ENCODE measurements at regions not wholly inside any gene's neighbourhood (a gene's known extent, or its start where the extent isn't known, plus 50 kb on each side); places are given as distances from the start of the nearest gene placed in this dataset.

DNA sequence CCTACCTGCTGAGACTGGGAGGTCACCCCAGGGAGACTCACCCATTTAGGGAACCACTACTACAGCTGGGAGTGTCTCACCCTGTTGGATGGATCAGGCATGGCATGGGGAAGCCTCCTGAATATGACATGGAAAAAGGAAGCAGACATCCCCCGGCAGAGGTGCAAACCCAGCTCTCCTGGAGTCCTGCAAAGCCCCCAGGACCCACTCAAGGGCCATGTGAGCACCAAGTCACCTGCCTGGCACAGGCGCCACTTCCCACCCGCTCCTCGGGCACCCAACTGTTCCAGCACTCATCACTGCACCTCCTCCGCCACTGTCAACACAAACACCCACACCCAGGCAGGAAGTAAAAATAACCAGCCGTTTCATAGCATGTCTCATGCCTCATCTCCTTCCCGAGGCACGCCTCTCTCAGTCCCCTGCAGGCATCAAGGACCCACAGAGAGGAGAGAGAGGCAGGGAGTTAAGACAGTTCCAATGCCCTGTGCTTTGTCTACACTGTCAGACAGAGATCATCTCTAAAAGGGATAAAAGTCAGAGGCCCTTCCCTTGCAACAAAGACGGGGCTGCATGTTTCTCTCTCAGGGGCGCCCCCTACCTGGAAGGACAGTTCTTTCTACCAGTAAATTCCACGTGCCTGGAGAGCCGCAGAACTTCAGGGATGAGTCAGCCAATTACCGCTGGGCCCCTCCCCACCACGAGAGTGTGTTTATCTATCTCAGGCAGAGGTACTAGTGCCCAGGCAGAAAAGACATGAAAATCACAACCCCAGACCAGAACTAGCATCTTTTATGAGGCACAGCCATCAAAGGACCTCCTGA, 150.1 kb upstream of the SOD1 start:
- H3K27ac ChIP-seq: no peak overlapping the region
- no peaks in the 10 kb centered on the region for H3K36me3 ChIP-seq
- TF ChIP-seq, protein P1, sequence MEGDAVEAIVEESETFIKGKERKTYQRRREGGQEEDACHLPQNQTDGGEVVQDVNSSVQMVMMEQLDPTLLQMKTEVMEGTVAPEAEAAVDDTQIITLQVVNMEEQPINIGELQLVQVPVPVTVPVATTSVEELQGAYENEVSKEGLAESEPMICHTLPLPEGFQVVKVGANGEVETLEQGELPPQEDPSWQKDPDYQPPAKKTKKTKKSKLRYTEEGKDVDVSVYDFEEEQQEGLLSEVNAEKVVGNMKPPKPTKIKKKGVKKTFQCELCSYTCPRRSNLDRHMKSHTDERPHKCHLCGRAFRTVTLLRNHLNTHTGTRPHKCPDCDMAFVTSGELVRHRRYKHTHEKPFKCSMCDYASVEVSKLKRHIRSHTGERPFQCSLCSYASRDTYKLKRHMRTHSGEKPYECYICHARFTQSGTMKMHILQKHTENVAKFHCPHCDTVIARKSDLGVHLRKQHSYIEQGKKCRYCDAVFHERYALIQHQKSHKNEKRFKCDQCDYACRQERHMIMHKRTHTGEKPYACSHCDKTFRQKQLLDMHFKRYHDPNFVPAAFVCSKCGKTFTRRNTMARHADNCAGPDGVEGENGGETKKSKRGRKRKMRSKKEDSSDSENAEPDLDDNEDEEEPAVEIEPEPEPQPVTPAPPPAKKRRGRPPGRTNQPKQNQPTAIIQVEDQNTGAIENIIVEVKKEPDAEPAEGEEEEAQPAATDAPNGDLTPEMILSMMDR (IDR thresholded peaks at IDR 0.05): no peak
- no peak overlapping the region for H3K4me3 ChIP-seq (ENCODE audit: low read depth in 1 of 2, low read length in 1 of 2)
- no peaks in the 10 kb centered on the region for H3K27me3 ChIP-seq
- H3K9me3 ChIP-seq: no peaks in the 10 kb centered on the region
- no peaks in the 10 kb centered on the region for H3K4me1 ChIP-seq (ENCODE audit: control insufficient read depth in 1 of 2, insufficient read depth in 1 of 2, low read depth in 1 of 2, low read length in 1 of 2)

DNA sequence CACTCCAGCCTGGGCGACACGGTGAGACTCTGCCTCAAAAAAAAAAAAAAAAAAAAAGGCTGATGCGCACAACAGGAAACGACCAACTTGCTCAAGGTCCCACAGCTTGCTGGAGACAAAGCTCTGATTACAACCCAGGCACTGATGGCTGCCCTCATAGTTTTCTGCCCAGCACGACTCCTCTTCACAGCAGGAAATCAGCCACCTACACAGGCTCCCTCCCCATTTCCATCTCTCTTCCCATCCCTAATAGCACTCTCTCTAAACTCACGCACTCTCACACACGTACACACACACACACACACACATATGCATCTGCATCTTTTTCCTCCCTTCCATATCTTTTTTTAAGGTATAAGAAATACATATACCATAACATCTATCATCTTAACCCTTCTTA, 153.5 kb upstream of the SOD1 start:
- H3K36me3 ChIP-seq: no peaks in the 10 kb centered on the region
- H3K27ac ChIP-seq: no peak overlapping the region
- H3K4me1 ChIP-seq (ENCODE audit: control insufficient read depth in 1 of 2, insufficient read depth in 1 of 2, low read depth in 1 of 2, low read length in 1 of 2): no peaks in the 10 kb centered on the region
- TF ChIP-seq, protein P1 (IDR thresholded peaks at IDR 0.05): no peak
- no peak overlapping the region for H3K4me3 ChIP-seq (ENCODE audit: low read depth in 1 of 2, low read length in 1 of 2)
- H3K27me3 ChIP-seq: no peaks in the 10 kb centered on the region
- no peaks in the 10 kb centered on the region for H3K9me3 ChIP-seq

DNA sequence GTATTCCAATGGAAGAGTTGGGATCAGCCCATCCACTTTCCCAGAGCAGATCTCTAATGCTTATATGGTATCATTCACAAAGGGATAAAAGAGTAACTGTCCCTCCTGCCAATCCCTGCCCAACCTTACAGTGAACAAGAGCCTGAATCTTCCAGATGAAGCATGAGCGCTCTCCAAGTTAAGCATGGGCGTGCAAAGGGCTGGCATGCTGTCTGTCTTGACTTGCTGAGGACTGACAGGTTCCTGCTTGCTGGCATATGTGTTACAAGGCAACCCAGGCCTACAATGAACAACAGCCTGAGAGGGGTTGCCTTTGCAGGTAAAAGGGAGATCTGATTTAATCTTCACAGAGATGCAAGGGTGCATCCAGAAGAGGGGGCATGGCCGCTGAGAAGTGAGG, 155.6 kb upstream of the SOD1 start:
- Histone ChIP-seq H3K27ac (no peak overlapping the region), H3K9me3 (no peaks in the 10 kb centered on the region), H3K4me3 (ENCODE audit: low read depth in 1 of 2, low read length in 1 of 2) (no peak overlapping the region), H3K4me1 (ENCODE audit: control insufficient read depth in 1 of 2, insufficient read depth in 1 of 2, low read depth in 1 of 2, low read length in 1 of 2) (no peaks in the 10 kb centered on the region), H3K36me3 (no peaks in the 10 kb centered on the region), H3K27me3 (no peaks in the 10 kb centered on the region)
- TF ChIP-seq, protein P1 (IDR thresholded peaks at IDR 0.05): no peak

DNA sequence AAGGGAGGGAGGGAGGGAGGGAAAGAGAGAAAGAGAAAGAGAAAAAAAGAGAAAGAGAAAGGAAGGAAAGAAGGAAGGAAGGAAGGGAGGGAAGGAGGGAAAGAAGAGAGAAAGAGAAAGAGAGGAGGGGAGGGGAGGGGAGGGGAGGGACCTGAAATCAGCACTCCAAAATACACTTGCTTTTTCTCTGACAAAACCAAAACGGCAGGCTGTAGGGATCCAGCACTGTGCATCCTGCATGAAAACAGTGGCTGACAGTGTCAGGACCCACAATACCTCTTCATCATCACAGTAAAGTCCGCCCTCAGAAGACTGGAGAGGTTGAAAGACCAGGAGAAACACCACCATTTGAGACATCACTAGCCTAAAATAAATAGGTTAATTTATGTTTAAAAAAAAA, 156.0 kb upstream of the SOD1 start:
- Histone ChIP-seq H3K27me3 (no peaks in the 10 kb centered on the region), H3K4me3 (ENCODE audit: low read depth in 1 of 2, low read length in 1 of 2) (no peak overlapping the region), H3K4me1 (ENCODE audit: control insufficient read depth in 1 of 2, insufficient read depth in 1 of 2, low read depth in 1 of 2, low read length in 1 of 2) (no peaks in the 10 kb centered on the region), H3K27ac (no peak overlapping the region), H3K36me3 (no peaks in the 10 kb centered on the region), H3K9me3 (no peaks in the 10 kb centered on the region)
- TF ChIP-seq, protein P1 (IDR thresholded peaks at IDR 0.05): no peak

GRCh38 chr21:31502537-31503143, 156.9 kb upstream of the SOD1 start:
- Histone ChIP-seq H3K36me3 (no peaks in the 10 kb centered on the region), H3K27me3 (no peaks in the 10 kb centered on the region), H3K4me3 (ENCODE audit: low read depth in 1 of 2, low read length in 1 of 2) (no peak overlapping the region), H3K9me3 (no peaks in the 10 kb centered on the region), H3K4me1 (ENCODE audit: control insufficient read depth in 1 of 2, insufficient read depth in 1 of 2, low read depth in 1 of 2, low read length in 1 of 2) (no peaks in the 10 kb centered on the region), H3K27ac (no peak overlapping the region)
- TF ChIP-seq, protein P1 (IDR thresholded peaks at IDR 0.05): no peak
